DLD1 (cell line): ENCODE measurements at regions not wholly inside any gene's neighbourhood (a gene's known extent, or its start where the extent isn't known, plus 50 kb on each side); places are given as distances from the start of the nearest gene placed in this dataset.

Experiments used
- in situ Hi-C: cut with HindIII; loops from 2 replicates; pipeline ENCODE4 v1.10.0; 2017; ENCODE audit warnings: low sequenced_read_pairs

- in situ Hi-C loops, result no loop called here
These were observed 478.6 kb upstream of the WWC1 start for GRCh38 chr5:167812871-167813270.

GRCh38 chr5:167813389-167813788 is 478.1 kb upstream of the WWC1 start:
- in situ Hi-C loops, result no loop called here

- in situ Hi-C loops, result no loop called here
These were observed 477.4 kb upstream of the WWC1 start for GRCh38 chr5:167814040-167814439.

- in situ Hi-C loops, result no loop called here
These were observed 476.6 kb upstream of the WWC1 start for GRCh38 chr5:167814828-167815227.

GRCh38 chr5:167816354-167816753 is 475.1 kb upstream of the WWC1 start:
- in situ Hi-C loops, result no loop called here

- in situ Hi-C loops, result no loop called here
These were observed 474.6 kb upstream of the WWC1 start for GRCh38 chr5:167816864-167817263.

- in situ Hi-C loops, result no loop called here
These were observed 472.0 kb upstream of the WWC1 start for GRCh38 chr5:167819406-167819805.

GRCh38 chr5:167820101-167820990 is 471.1 kb upstream of the WWC1 start:
- in situ Hi-C loops, result no loop called here

GRCh38 chr5:167821151-167821550 is 470.3 kb upstream of the WWC1 start:
- in situ Hi-C loops, result no loop called here

GRCh38 chr5:167821669-167822068 is 469.8 kb upstream of the WWC1 start:
- in situ Hi-C loops, result no loop called here

- in situ Hi-C loops, result no loop called here
These were observed 469.2 kb upstream of the WWC1 start for GRCh38 chr5:167822241-167822640.

- in situ Hi-C loops, result no loop called here
These were observed 468.0 kb upstream of the WWC1 start for GRCh38 chr5:167823405-167823804.

- in situ Hi-C loops, result no loop called here
These were observed 463.7 kb upstream of the WWC1 start for GRCh38 chr5:167827766-167828165.

- in situ Hi-C loops, result no loop called here
These were observed 459.5 kb upstream of the WWC1 start for GRCh38 chr5:167831754-167832504.

GRCh38 chr5:167832609-167833008 is 458.8 kb upstream of the WWC1 start:
- in situ Hi-C loops, result no loop called here

GRCh38 chr5:167833456-167833855 is 458.0 kb upstream of the WWC1 start:
- in situ Hi-C loops, result no loop called here

- in situ Hi-C loops, result no loop called here
These were observed 456.3 kb upstream of the WWC1 start for GRCh38 chr5:167835146-167835545.

- in situ Hi-C loops, result no loop called here
These were observed 454.3 kb upstream of the WWC1 start for GRCh38 chr5:167837127-167837526.

GRCh38 chr5:167839065-167839464 is 452.4 kb upstream of the WWC1 start:
- in situ Hi-C loops, result no loop called here

GRCh38 chr5:167840527-167841130 is 450.8 kb upstream of the WWC1 start:
- in situ Hi-C loops, result no loop called here

- in situ Hi-C loops, result no loop called here
These were observed 447.4 kb upstream of the WWC1 start for GRCh38 chr5:167843881-167844572.
